ENCODE measurements at regions not wholly inside any gene's neighbourhood (a gene's known extent, or its start where the extent isn't known, plus 50 kb on each side); places are given as distances from the start of the nearest gene placed in this dataset.
A peak's percentile ranks its signal among the peaks of the same experiment; 100 is the strongest.

DNA sequence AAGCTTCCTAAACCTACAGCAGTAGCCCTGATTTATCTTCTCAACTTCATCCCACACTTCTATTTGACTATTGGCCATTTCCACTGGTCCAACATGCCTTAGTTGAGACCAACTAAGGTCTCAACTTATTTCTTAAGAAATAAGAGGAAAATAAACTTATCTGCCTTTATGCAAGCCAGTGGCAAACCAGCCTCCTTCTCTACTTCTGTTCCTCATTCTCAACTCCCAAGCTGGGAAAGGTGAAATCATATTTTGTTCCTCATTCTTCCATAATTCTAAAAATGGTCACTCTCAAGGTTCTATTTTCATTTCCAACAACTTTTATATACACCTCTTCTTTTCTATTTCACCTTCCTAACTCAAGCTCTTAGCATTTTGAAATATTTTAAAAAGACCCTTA is 149.6 kb upstream of the C9orf72 start:
- in situ Hi-C loops (cut with MboI; ENCODE audit: low pct_unique_long_range_greater_than_20kb, low sequenced_read_pairs) = no loop called here
- no peak for DNase-seq

DNA sequence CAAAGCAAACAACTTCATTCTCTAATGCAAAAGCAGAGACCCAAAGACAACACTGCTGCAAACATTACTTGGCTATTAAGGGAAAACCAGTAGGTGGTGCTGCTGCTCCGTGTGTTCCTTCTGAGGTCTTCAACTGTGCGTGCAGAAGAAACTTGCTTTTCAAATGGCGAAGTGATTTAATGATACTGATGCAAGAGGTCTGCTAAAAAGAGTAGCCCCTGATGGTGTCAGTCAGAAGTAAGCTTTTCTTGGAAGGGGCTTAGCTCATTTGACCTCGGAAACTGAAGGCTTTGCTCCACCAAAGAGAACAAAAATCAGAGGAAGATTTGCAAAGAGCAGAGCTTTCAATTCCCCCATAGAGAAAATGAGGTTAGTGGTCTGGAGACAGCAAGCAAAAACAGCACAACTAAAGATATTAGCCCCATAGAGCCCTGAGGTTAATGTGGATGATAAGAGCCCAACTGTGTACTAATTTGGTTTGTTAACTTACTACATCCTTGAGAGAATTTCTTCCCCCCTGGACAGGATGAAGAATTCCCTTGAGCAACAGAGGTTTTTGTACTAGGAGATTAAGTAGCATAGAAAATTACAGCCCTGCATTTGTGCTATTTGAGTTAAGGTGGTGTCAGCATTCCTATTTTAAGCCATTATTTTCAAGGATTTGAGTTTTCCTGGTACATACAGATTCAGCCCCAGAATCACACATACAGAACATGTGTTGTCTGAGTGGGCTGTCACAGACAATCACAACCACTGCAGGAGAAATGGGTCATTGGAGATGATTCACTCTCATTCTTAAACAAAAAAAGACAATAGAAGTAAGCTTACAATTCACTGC is 153.2 kb upstream of the C9orf72 start:
- DNase-seq = peak; percentile 70
- in situ Hi-C loops (cut with MboI; ENCODE audit: low pct_unique_long_range_greater_than_20kb, low sequenced_read_pairs) = no loop called here

DNA sequence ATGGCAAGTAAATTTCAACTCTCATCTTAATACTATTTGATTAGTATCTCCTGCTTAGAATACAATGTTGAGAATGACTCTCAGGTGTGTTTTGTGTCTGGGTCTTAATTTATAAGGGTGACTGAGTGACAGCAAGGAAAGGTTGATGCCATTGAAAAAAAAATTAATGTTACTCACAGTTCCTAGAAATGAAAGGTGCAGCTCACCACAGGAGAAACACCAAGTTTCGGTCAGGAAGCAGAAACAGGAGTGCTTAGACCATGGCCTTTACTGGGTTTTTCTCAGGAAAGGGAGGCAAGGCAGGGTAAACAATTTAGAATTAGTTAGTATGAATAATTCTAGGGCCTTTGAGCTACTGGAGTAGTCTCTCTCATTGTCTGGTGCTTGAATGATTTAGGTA is 159.2 kb upstream of the C9orf72 start:
- in situ Hi-C loops (cut with MboI; ENCODE audit: low pct_unique_long_range_greater_than_20kb, low sequenced_read_pairs) = no loop called here

DNA sequence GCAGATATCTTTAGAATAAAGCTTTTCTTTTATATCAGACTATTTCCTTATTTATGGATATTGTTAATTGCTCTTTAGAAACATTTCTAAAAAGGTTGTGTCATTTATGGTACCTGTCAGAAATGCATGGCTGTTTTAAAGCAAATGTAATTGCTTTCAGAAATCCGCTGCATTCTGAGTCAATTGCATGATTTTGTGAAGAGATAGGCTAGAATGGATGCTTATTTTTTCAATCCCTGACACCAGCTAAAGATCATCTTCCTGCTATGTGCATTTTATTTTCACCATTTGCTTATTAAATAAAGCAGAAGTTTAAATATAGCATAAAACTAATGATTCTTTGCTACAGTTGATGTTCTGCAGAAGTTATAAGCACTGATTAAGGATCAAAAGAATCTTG is 170.2 kb upstream of the C9orf72 start:
- in situ Hi-C loops (cut with MboI; ENCODE audit: low pct_unique_long_range_greater_than_20kb, low sequenced_read_pairs) = no loop called here
- DNase-seq = no peak

More for the DNA sequence above, 159.2 kb upstream of the C9orf72 start:
- DNase-seq = no peak

DNA sequence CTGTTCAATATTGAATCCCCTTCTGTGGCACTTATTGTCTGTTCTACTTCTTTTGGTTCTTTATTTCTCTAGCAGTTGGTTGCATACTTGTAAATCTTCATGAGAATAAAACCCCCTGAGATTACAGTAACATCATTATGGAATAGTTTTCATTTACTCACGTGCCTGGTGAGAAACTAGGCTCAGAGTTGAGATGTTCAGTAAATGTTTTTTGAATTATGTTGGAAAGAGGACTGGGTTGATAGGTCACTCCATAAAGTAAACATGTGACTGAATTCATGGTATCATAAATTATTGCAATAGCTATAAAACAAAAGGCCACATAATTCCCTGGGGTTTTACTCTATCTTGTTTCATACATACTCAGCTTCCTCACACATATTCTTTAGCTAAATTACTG is 174.2 kb upstream of the C9orf72 start:
- no peak for DNase-seq
- in situ Hi-C loops (cut with MboI; ENCODE audit: low pct_unique_long_range_greater_than_20kb, low sequenced_read_pairs) = no loop called here

DNA sequence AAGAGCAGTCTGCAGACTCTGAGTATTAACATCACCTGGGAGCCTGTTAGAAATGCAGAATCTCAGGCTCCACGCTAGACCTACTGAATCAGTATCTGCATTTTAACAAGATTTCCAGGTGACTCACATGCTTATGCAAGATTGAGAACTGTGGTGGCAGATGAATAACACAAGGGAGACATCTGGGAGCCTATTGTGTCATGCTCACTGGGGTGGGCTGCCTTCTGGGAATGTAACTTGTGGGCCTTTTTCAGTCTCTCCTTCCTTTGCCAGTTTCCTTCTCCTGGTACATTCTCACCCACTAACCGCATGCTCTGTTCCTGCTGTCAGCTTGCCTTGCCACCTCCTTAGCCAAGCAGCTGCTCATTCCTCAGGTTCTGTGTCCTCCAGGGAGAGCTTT is 176.6 kb upstream of the C9orf72 start:
- in situ Hi-C loops (cut with MboI; ENCODE audit: low pct_unique_long_range_greater_than_20kb, low sequenced_read_pairs) = no loop called here

DNA sequence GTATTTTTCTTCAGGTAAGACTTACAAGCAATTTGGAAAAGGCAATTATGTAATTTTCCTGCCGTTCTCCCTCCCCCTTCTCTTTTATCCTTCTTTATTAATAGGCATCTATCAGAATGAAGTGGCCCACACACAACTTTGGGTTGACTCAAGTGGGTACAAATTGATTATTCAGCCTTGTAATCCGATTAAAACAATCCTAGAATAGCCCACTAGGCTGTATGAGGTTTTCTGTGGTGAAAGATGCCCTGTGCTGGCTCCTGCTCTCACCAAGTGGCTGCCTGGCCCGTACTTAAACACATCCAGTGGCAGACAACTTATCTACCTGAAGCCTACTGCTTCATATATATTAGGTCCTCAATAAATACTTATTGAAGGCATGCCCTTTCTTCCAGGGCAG is 177.3 kb upstream of the C9orf72 start:
- no peak for DNase-seq
- in situ Hi-C loops (cut with MboI; ENCODE audit: low pct_unique_long_range_greater_than_20kb, low sequenced_read_pairs) = no loop called here

More for the DNA sequence above, 176.6 kb upstream of the C9orf72 start:
- DNase-seq = no peak

DNA sequence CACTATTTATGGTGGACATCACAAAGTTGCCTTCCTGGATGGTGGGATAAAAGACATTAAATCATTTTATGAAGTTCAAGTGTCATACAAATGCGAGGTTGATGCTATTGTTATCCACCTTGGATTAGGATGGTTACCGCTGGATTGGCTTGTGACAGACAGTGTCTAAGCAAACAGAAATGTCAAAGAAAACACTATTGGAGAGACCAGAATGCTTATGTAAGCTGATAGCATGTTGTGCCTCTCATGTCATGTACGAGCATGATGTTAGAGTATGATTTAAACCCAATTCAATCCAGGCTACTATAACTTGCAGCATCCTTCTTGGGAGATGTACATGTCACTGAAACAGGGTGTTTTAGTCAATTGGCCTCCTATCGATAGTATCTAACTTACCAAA is 178.8 kb upstream of the C9orf72 start:
- in situ Hi-C loops (cut with MboI; ENCODE audit: low pct_unique_long_range_greater_than_20kb, low sequenced_read_pairs) = no loop called here

DNA sequence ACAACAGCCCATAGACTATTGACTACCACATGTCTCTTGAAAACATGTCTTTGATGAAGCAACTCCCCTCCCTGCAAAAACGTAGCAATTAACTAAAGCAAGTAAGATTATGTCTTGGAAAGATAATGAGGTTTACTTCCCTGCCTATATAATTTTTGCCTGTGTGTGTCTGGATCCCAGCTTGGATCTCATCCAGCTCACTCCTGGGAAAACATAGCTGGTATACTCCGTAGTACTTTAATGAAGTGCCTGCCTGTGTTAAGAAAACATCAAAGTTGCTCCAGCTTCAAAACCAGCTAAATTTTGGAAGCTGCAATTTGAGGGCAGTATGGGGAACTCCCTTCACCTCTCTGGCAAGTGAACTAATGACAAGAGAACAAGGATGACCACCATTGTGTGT is 182.6 kb upstream of the C9orf72 start:
- in situ Hi-C loops (cut with MboI; ENCODE audit: low pct_unique_long_range_greater_than_20kb, low sequenced_read_pairs) = no loop called here
- DNase-seq = no peak

More for the DNA sequence above, 178.8 kb upstream of the C9orf72 start:
- DNase-seq = no peak

DNA sequence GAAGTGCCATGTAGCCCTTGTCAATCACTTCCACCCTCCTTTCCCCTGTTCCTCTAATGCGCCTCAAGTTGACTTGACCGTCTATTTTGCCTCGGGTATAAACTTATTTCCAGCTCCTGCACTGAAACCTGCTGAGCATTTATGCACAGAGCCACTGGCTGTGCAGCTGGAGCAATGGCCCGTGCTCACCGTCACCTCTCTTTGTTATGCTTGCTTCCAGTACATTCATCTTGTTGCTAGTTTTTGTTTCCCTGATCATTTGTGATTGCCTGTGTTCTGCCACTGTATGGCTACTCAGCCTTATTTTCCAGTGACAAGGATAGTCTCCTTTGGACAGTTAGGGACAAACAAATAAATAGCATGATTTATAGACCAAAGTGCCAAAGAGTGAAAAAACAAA is 183.1 kb upstream of the C9orf72 start:
- in situ Hi-C loops (cut with MboI; ENCODE audit: low pct_unique_long_range_greater_than_20kb, low sequenced_read_pairs) = no loop called here
- DNase-seq = no peak

DNA sequence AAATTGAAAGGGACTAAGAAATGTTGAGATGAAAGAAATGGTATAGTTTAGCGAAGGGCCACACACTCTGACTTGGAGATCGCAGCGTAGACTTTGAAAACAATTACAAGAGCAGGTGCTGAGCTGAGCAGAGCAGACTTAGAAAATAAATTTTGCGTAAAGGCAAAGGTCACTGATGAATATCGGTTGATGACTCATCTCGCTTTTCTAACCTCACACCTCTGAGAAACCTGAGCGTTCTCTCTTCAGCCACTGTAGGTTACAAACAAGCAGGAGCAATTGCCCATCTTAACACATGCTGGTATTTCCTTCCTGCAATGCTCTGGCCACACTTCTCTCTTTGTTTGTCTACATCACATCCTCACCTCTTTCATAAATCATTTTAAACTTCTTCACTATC is 190.6 kb upstream of the C9orf72 start:
- in situ Hi-C loops (cut with MboI; ENCODE audit: low pct_unique_long_range_greater_than_20kb, low sequenced_read_pairs) = no loop called here

DNA sequence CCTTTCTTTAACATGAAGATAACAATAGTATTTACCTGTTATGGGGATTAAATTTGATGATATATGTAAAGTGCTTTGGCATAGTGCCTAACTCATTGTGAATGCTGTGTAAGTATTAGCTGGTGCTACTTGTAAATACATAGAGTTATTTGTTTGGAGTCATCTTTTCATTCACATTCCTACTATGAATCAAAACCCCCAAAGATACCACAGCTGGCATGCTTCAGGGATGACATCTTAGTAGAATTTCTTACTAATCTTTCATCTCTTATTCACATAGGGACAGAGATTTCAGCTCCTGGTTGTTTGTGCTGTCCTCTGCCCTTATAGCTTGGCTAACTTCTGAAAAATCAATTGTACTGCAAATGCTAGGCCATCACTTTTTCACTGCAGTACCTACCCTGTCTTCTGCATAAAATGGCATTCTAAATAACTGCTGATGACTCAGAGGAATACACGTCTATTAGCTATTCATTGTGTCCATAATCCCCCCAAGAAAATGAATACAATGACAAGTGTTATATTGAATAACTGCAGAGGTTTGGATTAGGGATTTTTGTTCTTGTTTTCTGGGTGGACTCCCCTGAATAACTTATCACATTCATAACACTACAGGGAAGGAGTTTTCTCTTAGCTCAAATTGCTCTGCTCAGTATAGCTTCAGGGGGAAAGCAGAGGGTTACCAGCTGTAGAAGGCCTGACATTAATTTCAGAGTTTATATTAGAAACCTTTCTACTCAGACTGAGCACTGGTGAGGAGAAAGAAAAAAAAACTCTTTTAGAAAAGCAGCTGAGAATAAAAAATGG is 192.2 kb upstream of the C9orf72 start:
- in situ Hi-C loops (cut with MboI; ENCODE audit: low pct_unique_long_range_greater_than_20kb, low sequenced_read_pairs) = no loop called here
- no peak for DNase-seq

More for the DNA sequence above, 190.6 kb upstream of the C9orf72 start:
- no peak for DNase-seq

DNA sequence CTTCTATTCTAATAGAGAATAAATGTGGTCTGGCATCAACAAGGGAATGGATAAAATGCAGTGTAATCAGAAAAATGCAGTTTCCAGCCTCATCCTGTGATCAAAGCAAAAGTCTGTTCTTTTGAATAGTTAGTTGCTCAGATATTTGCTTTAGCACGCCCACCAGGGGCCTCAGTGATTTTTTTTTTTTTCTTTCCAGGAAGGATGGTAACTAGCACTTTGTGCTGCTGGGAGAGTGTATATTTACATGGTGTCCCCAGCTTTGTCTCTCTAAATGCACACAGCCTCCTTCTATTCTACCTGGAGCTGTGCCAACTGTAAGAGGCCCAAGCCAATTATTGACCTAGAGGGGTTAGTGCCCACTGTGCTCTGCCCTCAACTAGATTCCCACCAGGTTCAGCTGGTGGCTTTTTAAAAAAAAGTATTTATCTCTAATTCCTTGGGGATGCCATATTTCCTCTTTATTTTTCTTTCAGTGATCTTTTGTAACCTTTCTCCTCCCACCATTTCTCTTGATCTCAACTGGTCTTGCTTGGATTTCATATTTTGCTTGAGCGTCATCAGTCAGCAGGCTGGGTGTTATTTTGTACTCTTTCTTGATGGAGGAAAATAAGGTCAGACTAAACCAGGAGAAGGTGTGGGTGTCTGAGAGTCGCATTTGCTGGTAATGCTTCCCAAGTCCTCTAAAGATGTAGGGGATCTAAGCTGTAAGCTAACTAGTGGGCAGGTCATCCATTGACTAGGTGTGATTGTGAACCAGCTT is 193.0 kb upstream of the C9orf72 start:
- in situ Hi-C loops (cut with MboI; ENCODE audit: low pct_unique_long_range_greater_than_20kb, low sequenced_read_pairs) = no loop called here
- DNase-seq = no peak

DNA sequence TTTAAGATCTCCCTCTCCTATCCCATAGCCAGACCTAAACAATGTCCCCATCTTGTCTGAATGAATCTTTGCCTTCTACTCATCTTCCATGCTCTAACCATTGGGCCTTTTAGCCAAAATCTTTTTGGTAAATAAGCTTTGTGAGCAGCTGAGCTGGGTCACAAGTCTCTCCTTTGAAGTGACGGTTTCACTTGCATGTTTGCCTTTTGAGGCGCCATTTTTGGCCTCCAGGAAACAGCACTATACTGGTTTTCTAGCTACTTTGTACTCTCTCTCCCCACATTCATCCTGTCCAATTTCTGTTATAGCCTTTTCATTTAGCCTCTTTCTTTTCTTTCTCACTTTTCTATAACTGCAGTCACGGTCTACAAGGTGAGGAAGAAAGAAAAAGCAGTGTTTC is 195.5 kb upstream of the C9orf72 start:
- DNase-seq = no peak
- in situ Hi-C loops (cut with MboI; ENCODE audit: low pct_unique_long_range_greater_than_20kb, low sequenced_read_pairs) = no loop called here

DNA sequence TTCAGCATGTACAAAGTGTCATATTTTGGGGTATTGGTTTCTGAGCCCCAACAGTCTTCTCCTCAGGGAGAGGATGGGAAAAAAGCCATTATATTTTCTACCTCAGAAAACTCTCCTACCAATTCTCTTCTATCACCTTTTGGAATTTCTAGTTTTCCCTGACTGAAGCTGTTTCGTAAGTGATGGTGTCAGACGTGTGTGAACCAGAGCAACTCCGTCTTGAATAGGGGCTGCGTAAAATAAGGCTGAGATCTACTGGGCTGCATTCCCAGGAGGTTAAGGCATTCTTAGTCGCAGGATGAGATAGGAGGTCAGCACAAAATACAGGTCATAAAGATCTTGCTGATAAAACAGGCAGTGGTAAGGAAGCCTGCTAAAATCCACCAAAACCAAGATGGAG is 197.3 kb upstream of the C9orf72 start:
- DNase-seq = no peak
- in situ Hi-C loops (cut with MboI; ENCODE audit: low pct_unique_long_range_greater_than_20kb, low sequenced_read_pairs) = no loop called here

DNA sequence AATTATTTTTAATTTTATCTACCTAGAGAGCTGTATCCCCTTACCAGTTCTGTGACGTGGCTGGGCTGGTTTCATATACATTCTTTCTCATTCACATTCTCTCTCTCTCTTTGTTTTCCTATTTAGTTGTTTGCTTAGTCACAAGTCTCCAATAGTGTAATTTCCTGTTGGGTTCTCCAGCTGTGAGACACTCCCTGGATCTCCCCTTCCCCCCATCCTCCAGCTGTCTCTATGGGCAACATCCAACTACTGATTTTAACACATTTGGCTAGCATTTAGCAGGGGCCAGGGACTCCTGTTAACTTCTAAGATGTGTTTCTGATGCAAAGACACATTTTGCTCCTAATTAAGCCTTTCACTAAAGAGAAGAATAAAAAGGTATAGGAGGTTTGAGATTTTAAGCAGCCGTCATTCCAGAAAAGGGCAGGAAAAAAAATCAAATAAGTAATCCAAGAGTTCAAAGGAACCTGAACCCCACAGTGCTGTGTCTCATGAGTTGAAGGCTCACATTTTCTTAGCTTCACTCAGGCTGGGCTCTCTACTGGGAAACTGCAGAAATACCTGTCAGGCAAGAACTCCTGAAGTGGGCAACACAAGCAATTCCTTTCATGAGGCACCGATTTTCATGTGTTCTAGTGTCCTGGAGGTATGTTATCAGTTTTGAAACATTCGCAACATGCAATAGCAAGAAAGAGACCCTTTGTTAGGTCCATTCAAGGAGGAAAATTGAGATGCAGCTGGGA is 198.7 kb upstream of the C9orf72 start:
- no peak for DNase-seq
- in situ Hi-C loops (cut with MboI; ENCODE audit: low pct_unique_long_range_greater_than_20kb, low sequenced_read_pairs) = no loop called here

DNA sequence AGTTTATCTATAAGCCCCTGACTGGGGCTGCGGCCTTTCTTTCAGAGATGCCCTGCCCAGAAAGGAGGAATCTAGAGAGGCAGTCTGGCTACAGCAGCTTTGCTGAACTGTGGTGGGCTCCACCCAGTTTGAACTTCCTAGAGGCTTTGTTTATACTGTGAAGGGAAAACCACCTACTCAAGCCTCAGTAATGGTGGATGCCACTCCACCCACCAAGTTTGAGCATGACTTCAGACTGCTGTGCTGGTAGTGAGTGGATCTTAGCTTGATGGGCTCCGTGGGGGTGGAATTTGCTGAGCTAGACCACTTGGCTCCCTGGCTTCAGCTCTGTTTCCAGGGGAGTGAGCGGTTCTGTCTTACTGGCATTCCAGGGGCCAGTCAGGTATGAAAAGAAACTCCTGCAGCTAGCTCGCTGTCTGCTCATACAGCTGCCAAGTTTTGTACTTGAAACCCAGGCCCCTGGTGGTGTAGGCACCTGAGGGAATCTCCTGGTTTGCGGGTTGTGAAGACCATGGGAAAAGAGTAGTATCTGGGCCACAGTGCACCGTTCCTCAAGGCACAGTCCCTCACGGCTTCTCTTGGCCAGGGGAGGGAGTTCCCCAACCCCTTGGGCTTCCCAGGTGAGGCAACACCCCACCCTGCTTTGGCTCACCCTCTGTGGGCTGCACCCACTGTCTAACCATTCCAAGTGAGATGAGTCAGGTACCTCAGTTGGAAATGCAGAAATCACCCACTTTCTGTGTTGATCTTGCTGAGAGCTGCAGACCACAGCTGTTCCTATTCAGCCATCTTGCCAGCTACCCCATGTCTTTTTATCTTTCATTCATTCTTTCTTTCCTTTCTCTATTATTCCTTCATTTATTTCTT is 211.8 kb upstream of the C9orf72 start:
- no peak for DNase-seq
- in situ Hi-C loops (cut with MboI; ENCODE audit: low pct_unique_long_range_greater_than_20kb, low sequenced_read_pairs) = no loop called here

DNA sequence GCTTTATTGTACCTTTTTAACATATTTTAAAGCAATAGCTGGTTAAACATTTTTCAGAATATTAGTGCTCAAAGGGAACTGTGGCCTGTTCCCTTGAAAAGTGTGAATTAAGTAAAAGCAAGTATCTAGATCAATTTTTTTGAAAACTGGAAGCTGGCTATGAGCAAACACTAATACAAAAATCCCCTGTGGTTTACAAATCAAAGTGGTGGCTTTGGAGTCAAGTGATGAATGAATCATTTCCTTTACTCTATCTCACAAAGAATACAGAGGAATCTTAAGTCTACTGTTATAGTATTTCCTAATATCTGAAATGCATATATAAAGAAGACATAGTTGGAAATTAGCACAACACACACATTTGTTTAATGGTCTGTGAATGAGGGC is 212.4 kb upstream of the C9orf72 start:
- DNase-seq = no peak
- in situ Hi-C loops (cut with MboI; ENCODE audit: low pct_unique_long_range_greater_than_20kb, low sequenced_read_pairs) = no loop called here
